ENCODE measurements at regions not wholly inside any gene's neighbourhood (a gene's known extent, or its start where the extent isn't known, plus 50 kb on each side); places are given as distances from the start of the nearest gene placed in this dataset.

DNA sequence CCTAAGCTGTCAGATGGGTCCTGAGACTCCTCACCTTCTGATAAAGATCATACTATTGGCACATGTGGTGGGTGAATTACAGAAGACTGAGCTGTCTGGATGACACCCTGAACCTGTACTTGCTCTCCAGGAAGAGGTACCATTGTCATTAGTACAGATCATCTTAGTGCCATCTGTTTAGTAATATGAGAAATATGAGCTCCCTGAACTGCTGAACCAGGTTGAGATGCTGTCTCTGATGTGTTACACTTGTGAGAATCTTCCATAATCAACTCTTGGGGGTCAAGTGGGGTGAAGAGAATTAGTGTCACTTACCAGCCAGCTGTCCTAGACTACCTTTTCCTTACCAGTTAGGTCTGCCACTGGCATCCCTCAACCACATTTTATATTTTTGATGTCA is 531.0 kb downstream of the EPHA7 start:
- Histone ChIP-seq H3F3A (ENCODE audit: insufficient read depth, low read depth) (no peaks in the 10 kb centered on the region), H3K4me1 (replicated peaks; ENCODE audit: insufficient read depth) (no peaks in the 10 kb centered on the region), H3K79me2 (ENCODE audit: low read depth) (no peaks in the 10 kb centered on the region), H4K20me1 (ENCODE audit: insufficient read depth) (no peaks in the 10 kb centered on the region), H3K27me3 (ENCODE audit: insufficient read depth, low read depth) (no peaks in the 10 kb centered on the region), H3K36me3 (ENCODE audit: low read depth) (no peaks in the 10 kb centered on the region), H3K9me3 (ENCODE audit: insufficient read depth, low read depth) (no peaks in the 10 kb centered on the region), H2AFZ (no peak overlapping the region), H3K9me2 (ENCODE audit: insufficient read depth) (no peaks in the 10 kb centered on the region), H3K4me2 (no peak overlapping the region), H3K27ac (no peak overlapping the region), H3K4me3 (no peak overlapping the region)
- intact Hi-C loops (cut with micrococcal nuclease; ENCODE audit: unreplicated experiment): no loop called here
- CTCF ChIA-PET: no interaction called here
- BruUV-seq (replicated peaks): no TSS peak
- TF ChIP-seq, protein P1, sequence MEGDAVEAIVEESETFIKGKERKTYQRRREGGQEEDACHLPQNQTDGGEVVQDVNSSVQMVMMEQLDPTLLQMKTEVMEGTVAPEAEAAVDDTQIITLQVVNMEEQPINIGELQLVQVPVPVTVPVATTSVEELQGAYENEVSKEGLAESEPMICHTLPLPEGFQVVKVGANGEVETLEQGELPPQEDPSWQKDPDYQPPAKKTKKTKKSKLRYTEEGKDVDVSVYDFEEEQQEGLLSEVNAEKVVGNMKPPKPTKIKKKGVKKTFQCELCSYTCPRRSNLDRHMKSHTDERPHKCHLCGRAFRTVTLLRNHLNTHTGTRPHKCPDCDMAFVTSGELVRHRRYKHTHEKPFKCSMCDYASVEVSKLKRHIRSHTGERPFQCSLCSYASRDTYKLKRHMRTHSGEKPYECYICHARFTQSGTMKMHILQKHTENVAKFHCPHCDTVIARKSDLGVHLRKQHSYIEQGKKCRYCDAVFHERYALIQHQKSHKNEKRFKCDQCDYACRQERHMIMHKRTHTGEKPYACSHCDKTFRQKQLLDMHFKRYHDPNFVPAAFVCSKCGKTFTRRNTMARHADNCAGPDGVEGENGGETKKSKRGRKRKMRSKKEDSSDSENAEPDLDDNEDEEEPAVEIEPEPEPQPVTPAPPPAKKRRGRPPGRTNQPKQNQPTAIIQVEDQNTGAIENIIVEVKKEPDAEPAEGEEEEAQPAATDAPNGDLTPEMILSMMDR (conservative IDR thresholded peaks at IDR 0.05): no peak
- TF ChIP-seq EZH2 (IDR thresholded peaks at IDR 0.05; ENCODE audit: low read depth): no peak
- POLR2A ChIA-PET (ENCODE audit: unreplicated experiment): no interaction called here
- DNase-seq: no peak

DNA sequence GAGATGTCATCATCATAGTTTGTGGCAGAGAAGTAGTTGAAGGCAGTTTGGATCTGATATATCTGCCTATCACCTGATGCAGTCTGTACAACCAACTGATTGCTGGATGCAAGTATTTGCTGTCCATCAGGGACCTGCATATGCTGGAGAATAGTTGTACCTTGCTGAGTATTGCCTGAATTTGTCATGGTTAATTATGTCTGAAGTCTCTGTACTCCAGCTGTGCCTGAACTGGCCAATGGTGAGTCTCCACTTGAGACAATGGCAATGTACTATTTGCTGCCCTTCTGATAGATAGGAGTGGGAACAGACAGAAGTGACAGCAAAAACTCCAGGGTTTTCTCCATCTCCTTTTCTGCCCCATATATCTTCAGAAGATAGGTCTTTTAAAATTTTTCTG is 531.5 kb downstream of the EPHA7 start:
- Histone ChIP-seq H3K4me1 (replicated peaks; ENCODE audit: insufficient read depth) (no peaks in the 10 kb centered on the region), H3K36me3 (ENCODE audit: low read depth) (no peaks in the 10 kb centered on the region), H3K79me2 (ENCODE audit: low read depth) (no peaks in the 10 kb centered on the region), H4K20me1 (ENCODE audit: insufficient read depth) (no peaks in the 10 kb centered on the region), H2AFZ (no peak overlapping the region), H3K27me3 (ENCODE audit: insufficient read depth, low read depth) (no peaks in the 10 kb centered on the region), H3K9me3 (ENCODE audit: insufficient read depth, low read depth) (no peaks in the 10 kb centered on the region), H3K4me3 (no peak overlapping the region), H3K4me2 (no peak overlapping the region), H3K27ac (no peak overlapping the region), H3F3A (ENCODE audit: insufficient read depth, low read depth) (no peaks in the 10 kb centered on the region), H3K9me2 (ENCODE audit: insufficient read depth) (no peaks in the 10 kb centered on the region)
- no TSS peak for BruUV-seq (replicated peaks)
- intact Hi-C loops (cut with micrococcal nuclease; ENCODE audit: unreplicated experiment): no loop called here
- DNase-seq: no peak
- ChIA-PET CTCF (no interaction called here), POLR2A (ENCODE audit: unreplicated experiment) (no interaction called here)
- no peak for TF ChIP-seq EZH2 (IDR thresholded peaks at IDR 0.05; ENCODE audit: low read depth)
- TF ChIP-seq, protein P1 (conservative IDR thresholded peaks at IDR 0.05): no peak

DNA sequence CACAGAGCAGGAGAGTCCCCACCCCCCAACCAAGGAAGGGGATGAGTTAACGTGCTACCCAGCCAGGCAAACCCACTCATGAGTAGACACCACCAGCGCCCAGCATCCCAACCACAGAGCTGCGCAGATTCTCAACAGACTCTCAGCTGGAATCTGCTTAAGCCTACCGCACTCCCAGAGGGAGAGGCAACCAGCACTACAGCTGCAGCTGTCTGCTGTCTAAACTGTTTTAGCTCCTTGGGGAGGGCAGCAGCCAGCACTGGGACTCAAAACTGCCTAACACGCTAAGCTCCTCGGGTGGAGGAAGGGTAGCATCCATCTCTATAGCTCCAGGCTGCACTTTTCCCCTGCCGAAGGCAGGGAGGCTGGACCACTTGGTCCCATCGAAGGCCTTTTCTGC is 539.8 kb downstream of the EPHA7 start:
- no peak for DNase-seq
- Histone ChIP-seq H3K27me3 (ENCODE audit: insufficient read depth, low read depth) (no peaks in the 10 kb centered on the region), H3K4me2 (no peak overlapping the region), H3K27ac (no peak overlapping the region), H3K4me3 (no peak overlapping the region), H3K4me1 (replicated peaks; ENCODE audit: insufficient read depth) (no peaks in the 10 kb centered on the region), H3K9me2 (ENCODE audit: insufficient read depth) (no peaks in the 10 kb centered on the region), H2AFZ (no peak overlapping the region), H3K9me3 (ENCODE audit: insufficient read depth, low read depth) (no peaks in the 10 kb centered on the region), H3F3A (ENCODE audit: insufficient read depth, low read depth) (no peaks in the 10 kb centered on the region), H4K20me1 (ENCODE audit: insufficient read depth) (no peaks in the 10 kb centered on the region), H3K79me2 (ENCODE audit: low read depth) (no peaks in the 10 kb centered on the region), H3K36me3 (ENCODE audit: low read depth) (no peaks in the 10 kb centered on the region)
- no peak for TF ChIP-seq EZH2 (IDR thresholded peaks at IDR 0.05; ENCODE audit: low read depth)
- TF ChIP-seq, protein P1 (conservative IDR thresholded peaks at IDR 0.05): no peak
- intact Hi-C loops (cut with micrococcal nuclease; ENCODE audit: unreplicated experiment): no loop called here
- no TSS peak for BruUV-seq (replicated peaks)
- CTCF ChIA-PET: no interaction called here
- POLR2A ChIA-PET (ENCODE audit: unreplicated experiment): no interaction called here
